Naive thymus-derived CD4-positive, alpha-beta T cell (primary cell): ENCODE measurements at regions not wholly inside any gene's neighbourhood (a gene's known extent, or its start where the extent isn't known, plus 50 kb on each side); places are given as distances from the start of the nearest gene placed in this dataset.

Source experiments
- ATAC-seq: fragments of 150-1000 bp; cut with Tn5 transposase; 2 replicates; pipeline ENCODE4 v1.10.0; 2021; ENCODE audit warnings: mild to moderate bottlenecking, moderate library complexity
- CTCF ChIA-PET: fragments of 350-600 bp; sonication (Branson Sonifier 250); formaldehyde crosslinking; loops from one replicate; lab custom pipeline; 2021; ENCODE audit warnings: antibody characterized with exemption; lab: Charles Lee
- POLR2A ChIA-PET: fragments of 350-600 bp; sonication (Branson Sonifier 250); formaldehyde crosslinking; loops from one replicate; lab custom pipeline; 2021; ENCODE audit warnings: antibody characterized with exemption, inconsistent platforms; lab: Charles Lee
- DNase-seq, 9 donors: peaks; one replicate each; pipeline versions ENCODE4 v3.0.0 to v3.0.0-alpha.2; 2020 to 2022; ENCODE audit warnings: mixed read lengths in 1 of 9
- H3K27ac ChIP-seq: one replicate; pipeline ENCODE4 v1.7.0; 2013; ENCODE audit warnings: mild to moderate bottlenecking, low read depth, low read length, moderate library complexity
- H3K27me3 ChIP-seq, 2 donors: one replicate each; pipeline ENCODE4 v1.7.0; 2013; ENCODE audit warnings: low read length in 2 of 2, mild to moderate bottlenecking in 2 of 2, moderate library complexity in 2 of 2; ENCODE audit not compliant: control insufficient read depth in 2 of 2, insufficient read depth in 2 of 2
- H3K36me3 ChIP-seq, 3 experiments: 1 replicate in 2 of 3; 2 replicates in 1 of 3; pipeline ENCODE4 v1.7.0; 2013; ENCODE audit warnings: low read length in 3 of 3, mild to moderate bottlenecking in 3 of 3, moderate library complexity in 1 of 3; ENCODE audit not compliant: insufficient read depth in 3 of 3, control insufficient read depth in 2 of 3
- H3K4me1 ChIP-seq, 2 donors: one replicate each; pipeline ENCODE4 v1.7.0; 2013; ENCODE audit warnings: low read length in 2 of 2, mild to moderate bottlenecking in 2 of 2, moderate library complexity in 1 of 2; ENCODE audit not compliant: control insufficient read depth in 2 of 2, insufficient read depth in 2 of 2
- H3K4me3 ChIP-seq: 2 replicates; pipeline ENCODE4 v1.7.0; 2013; ENCODE audit warnings: mild to moderate bottlenecking, low read length
- H3K9me3 ChIP-seq, 3 experiments: 1 replicate in 2 of 3; 2 replicates in 1 of 3; pipeline ENCODE4 v1.7.0; 2013; ENCODE audit warnings: low read length in 3 of 3; ENCODE audit not compliant: control insufficient read depth in 2 of 3
- H3K27ac Mint-ChIP-seq, 9 donors: one replicate each; pipeline ENCODE4 v1.8.0; 2020 to 2022; ENCODE audit warnings: mixed read lengths in 9 of 9, mild to moderate bottlenecking in 8 of 9, moderate library complexity in 5 of 9, inconsistent platforms in 2 of 9
- H3K27me3 Mint-ChIP-seq, 5 donors: one replicate each; pipeline ENCODE4 v1.8.0; 2021 to 2022; ENCODE audit warnings: mixed read lengths in 5 of 5, mild to moderate bottlenecking in 1 of 5
- H3K36me3 Mint-ChIP-seq, 5 donors: one replicate each; pipeline ENCODE4 v1.8.0; 2020 to 2022; ENCODE audit warnings: mixed read lengths in 5 of 5, mild to moderate bottlenecking in 3 of 5, inconsistent platforms in 1 of 5
- H3K4me1 Mint-ChIP-seq, 7 donors: one replicate each; pipeline ENCODE4 v1.8.0; 2020 to 2022; ENCODE audit warnings: mixed read lengths in 7 of 7, mild to moderate bottlenecking in 3 of 7, inconsistent platforms in 1 of 7
- H3K4me3 Mint-ChIP-seq, 10 donors: one replicate each; pipeline ENCODE4 v1.8.0; 2020 to 2022; ENCODE audit warnings: mild to moderate bottlenecking in 10 of 10, mixed read lengths in 10 of 10, moderate library complexity in 6 of 10, inconsistent platforms in 2 of 10
- H3K9me3 Mint-ChIP-seq, 11 donors: one replicate each; pipeline ENCODE4 v1.8.0; 2020 to 2022; ENCODE audit warnings: mixed read lengths in 11 of 11, mild to moderate bottlenecking in 4 of 11, inconsistent platforms in 1 of 11, moderate library complexity in 1 of 11
- intact Hi-C, 2 donors: fragments of 100-400 bp; cut with micrococcal nuclease; formaldehyde crosslinking; loops; one replicate each; pipeline ENCODE4 v1.15.1; 2023

DNA sequence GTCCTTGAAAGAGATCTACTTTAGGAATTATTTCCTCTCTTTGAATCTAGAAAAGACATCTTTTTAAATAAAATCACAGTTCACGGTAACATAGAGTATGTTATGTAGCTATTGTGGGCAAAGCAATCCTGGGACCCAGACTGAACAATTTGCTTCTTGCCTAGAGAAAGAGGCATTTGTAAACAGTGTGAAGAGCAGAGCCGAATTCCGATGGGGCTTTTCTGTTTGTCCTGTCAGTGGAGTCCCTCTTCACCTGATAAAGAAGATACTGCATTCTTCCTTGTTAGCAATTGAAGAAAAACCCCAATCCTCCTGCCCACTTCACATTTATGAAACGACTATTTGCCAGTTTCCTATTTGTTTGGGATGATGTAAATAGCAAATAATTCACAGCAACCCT, 462.9 kb downstream of the WDR72 start:
- peaks cover 0 to 3% (median 0%) of the 10 kb centered on the region in 5 donors for H3K27me3 Mint-ChIP-seq
- H3K27me3 ChIP-seq, result no peaks in the 10 kb centered on the region
- no peaks in the 10 kb centered on the region for H3K4me1 ChIP-seq
- H3K36me3 ChIP-seq, result no peaks in the 10 kb centered on the region
- POLR2A ChIA-PET, result no interaction called here
- H3K27ac Mint-ChIP-seq, result no peak overlapping the region
- no peak overlapping the region for H3K4me3 Mint-ChIP-seq
- CTCF ChIA-PET, result no interaction called here
- no peak overlapping the region for H3K27ac ChIP-seq
- intact Hi-C loops, result no loop called here
- DNase-seq (no peak), ATAC-seq (no peak)
- no peaks in the 10 kb centered on the region for H3K9me3 ChIP-seq
- H3K36me3 Mint-ChIP-seq, result no peaks in the 10 kb centered on the region
- no peak overlapping the region for H3K4me3 ChIP-seq
- H3K4me1 Mint-ChIP-seq, result no peaks in the 10 kb centered on the region
- H3K9me3 Mint-ChIP-seq, result peaks cover 0 to 13% (median 0%) of the 10 kb centered on the region in 11 donors

DNA sequence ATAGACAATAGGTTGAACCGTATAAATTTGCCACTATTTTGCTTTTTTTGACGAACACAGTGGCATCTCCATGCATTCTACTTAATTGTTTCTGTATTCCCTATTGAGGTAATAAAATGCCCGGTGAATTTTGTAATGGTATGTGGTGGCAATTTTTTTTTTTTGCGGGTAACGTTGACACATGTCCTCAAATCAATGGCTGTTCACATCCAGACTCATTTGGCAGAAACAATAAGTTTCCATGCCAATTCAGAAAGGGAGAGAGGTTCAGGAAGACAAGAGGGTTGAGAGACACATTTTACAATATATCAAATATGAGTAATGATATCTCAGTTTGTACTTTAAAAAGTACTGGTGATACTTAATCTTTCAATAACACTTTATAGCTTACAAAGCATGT, 463.9 kb downstream of the WDR72 start:
- H3K4me1 ChIP-seq, result no peaks in the 10 kb centered on the region
- DNase-seq (no peak), ATAC-seq (no peak)
- no peak overlapping the region for H3K4me3 ChIP-seq
- CTCF ChIA-PET, result no interaction called here
- no peaks in the 10 kb centered on the region for H3K27me3 ChIP-seq
- intact Hi-C loops, result no loop called here
- POLR2A ChIA-PET, result no interaction called here
- H3K4me3 Mint-ChIP-seq, result no peak overlapping the region
- H3K36me3 Mint-ChIP-seq, result no peaks in the 10 kb centered on the region
- peaks cover 0 to 3% (median 0%) of the 10 kb centered on the region in 5 donors for H3K27me3 Mint-ChIP-seq
- no peaks in the 10 kb centered on the region for H3K9me3 ChIP-seq
- no peaks in the 10 kb centered on the region for H3K4me1 Mint-ChIP-seq
- no peaks in the 10 kb centered on the region for H3K36me3 ChIP-seq
- H3K27ac ChIP-seq, result no peak overlapping the region
- H3K27ac Mint-ChIP-seq, result no peak overlapping the region
- peaks cover 0 to 10% (median 0%) of the 10 kb centered on the region in 11 donors for H3K9me3 Mint-ChIP-seq

DNA sequence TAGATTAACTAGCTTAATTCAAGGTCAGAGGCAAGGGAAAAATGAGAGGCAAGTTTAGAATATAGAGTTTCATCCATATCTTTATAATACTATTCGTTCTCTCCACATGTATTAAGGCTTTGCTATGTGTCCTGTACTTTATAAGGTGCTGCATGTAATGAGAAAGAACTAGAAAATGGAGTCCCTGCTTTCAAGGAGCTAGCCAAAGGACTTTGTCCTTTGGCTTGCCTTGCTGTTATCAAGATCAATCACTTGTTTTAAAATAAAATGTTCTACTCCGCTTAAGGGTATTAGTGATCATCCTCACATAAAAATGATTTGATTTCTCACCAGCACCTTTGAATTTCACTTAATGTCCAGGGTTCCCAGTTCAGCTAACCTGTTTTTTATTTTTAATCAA, 470.9 kb downstream of the WDR72 start:
- Mint-ChIP-seq H3K27me3 (peaks cover 0 to 3% (median 0%) of the 10 kb centered on the region in 5 donors), H3K4me1 (no peaks in the 10 kb centered on the region), H3K36me3 (no peaks in the 10 kb centered on the region), H3K4me3 (no peak overlapping the region), H3K9me3 (peaks cover 0 to 7% (median 0%) of the 10 kb centered on the region in 11 donors), H3K27ac (no peak overlapping the region)
- no peaks in the 10 kb centered on the region for H3K27me3 ChIP-seq
- intact Hi-C loops, result no loop called here
- no peaks in the 10 kb centered on the region for H3K36me3 ChIP-seq
- no peak for DNase-seq
- POLR2A ChIA-PET, result no interaction called here
- H3K9me3 ChIP-seq, result no peaks in the 10 kb centered on the region
- no peak for ATAC-seq
- no peak overlapping the region for H3K4me3 ChIP-seq
- no peak overlapping the region for H3K27ac ChIP-seq
- no peaks in the 10 kb centered on the region for H3K4me1 ChIP-seq
- CTCF ChIA-PET, result no interaction called here

DNA sequence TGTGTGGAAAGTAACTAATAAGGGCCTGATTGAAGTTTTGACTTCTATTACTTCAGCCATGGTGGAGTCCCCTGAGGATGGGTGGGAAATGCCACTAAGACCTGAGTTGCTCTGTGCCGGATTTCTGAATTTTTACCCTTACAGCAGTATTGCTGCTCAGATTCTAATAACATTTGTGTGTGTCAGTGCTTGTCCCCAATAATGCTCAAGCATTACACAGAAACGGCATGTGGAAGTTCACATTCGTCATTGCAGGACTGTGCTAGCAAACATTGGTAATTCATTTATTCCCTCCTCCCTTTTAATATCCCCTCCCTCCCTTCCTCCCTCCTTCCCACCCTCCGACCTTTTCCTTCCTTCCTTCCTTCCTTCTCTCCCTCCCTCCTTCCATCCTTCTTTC, 484.5 kb upstream of the ONECUT1 start:
- POLR2A ChIA-PET, result no interaction called here
- Mint-ChIP-seq H3K4me3 (no peak overlapping the region), H3K27ac (no peak overlapping the region), H3K4me1 (no peaks in the 10 kb centered on the region), H3K9me3 (peaks cover 0 to 15% (median 3%) of the 10 kb centered on the region in 11 donors), H3K27me3 (peaks cover 0 to 21% (median 14%) of the 10 kb centered on the region in 5 donors), H3K36me3 (no peaks in the 10 kb centered on the region)
- DNase-seq (no peak), ATAC-seq (no peak)
- H3K36me3 ChIP-seq, result no peaks in the 10 kb centered on the region
- CTCF ChIA-PET, result no interaction called here
- H3K4me1 ChIP-seq, result no peaks in the 10 kb centered on the region
- no peaks in the 10 kb centered on the region for H3K27me3 ChIP-seq
- H3K27ac ChIP-seq, result no peak overlapping the region
- no peaks in the 10 kb centered on the region for H3K9me3 ChIP-seq
- intact Hi-C loops, result no loop called here
- H3K4me3 ChIP-seq, result no peak overlapping the region

DNA sequence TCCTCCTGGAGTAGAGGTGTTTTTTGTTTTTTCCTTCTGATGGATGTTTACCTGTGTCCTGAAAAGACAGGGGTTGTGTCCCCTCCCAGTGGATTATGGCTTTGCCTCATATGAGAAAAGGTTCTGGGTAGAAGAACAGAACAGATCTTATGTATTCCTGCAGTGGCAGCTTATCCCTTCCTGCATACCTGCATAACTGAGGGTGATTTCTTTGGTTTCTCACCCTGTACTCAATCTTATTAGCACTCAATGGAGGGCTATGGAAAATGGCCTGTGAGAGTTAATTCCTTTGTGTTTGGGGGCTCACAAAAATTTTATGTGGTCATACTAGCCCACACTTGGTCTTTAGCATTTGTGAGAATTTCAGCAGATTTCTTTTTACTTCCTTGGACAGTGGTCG, 482.0 kb upstream of the ONECUT1 start:
- no peaks in the 10 kb centered on the region for H3K4me1 Mint-ChIP-seq
- H3K9me3 Mint-ChIP-seq, result peaks cover 0 to 15% (median 2%) of the 10 kb centered on the region in 11 donors
- H3K27me3 Mint-ChIP-seq, result peaks cover 0 to 21% (median 14%) of the 10 kb centered on the region in 5 donors
- no peaks in the 10 kb centered on the region for H3K36me3 Mint-ChIP-seq
- no peaks in the 10 kb centered on the region for H3K9me3 ChIP-seq
- ChIA-PET CTCF (no interaction called here), POLR2A (no interaction called here)
- H3K27ac Mint-ChIP-seq, result no peak overlapping the region
- intact Hi-C loops, result no loop called here
- H3K4me1 ChIP-seq, result no peaks in the 10 kb centered on the region
- DNase-seq (no peak), ATAC-seq (no peak)
- no peak overlapping the region for H3K4me3 Mint-ChIP-seq
- no peaks in the 10 kb centered on the region for H3K36me3 ChIP-seq
- no peak overlapping the region for H3K27ac ChIP-seq
- no peaks in the 10 kb centered on the region for H3K27me3 ChIP-seq
- no peak overlapping the region for H3K4me3 ChIP-seq

DNA sequence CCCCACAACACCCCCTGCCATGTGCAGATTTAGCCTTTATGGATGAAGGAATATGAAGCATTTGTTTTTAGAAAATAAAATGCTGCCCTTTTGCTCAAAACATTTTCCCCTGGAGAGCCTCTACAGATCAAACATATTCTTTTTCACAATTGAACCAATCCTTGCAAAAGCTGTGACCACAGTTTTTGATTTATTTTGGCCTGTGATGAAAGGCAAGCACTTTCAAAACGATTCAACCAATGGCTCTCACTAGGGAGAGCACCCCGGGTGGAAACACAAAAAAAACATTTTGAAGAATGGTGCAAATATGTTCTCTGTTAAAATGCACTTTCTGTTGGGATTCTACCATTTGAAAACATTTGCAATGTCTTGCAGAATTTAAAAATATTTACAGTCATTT, 476.0 kb upstream of the ONECUT1 start:
- intact Hi-C loops, result no loop called here
- no peaks in the 10 kb centered on the region for H3K4me1 Mint-ChIP-seq
- Histone ChIP-seq H3K27ac (no peak overlapping the region), H3K27me3 (no peaks in the 10 kb centered on the region), H3K36me3 (no peaks in the 10 kb centered on the region), H3K4me3 (no peak overlapping the region), H3K9me3 (no peaks in the 10 kb centered on the region), H3K4me1 (no peaks in the 10 kb centered on the region)
- peaks cover 0 to 5% (median 0%) of the 10 kb centered on the region in 5 donors for H3K27me3 Mint-ChIP-seq
- DNase-seq, result no peak
- H3K9me3 Mint-ChIP-seq, result peaks cover 0 to 4% (median 0%) of the 10 kb centered on the region in 11 donors
- ATAC-seq, result no peak
- ChIA-PET CTCF (no interaction called here), POLR2A (no interaction called here)
- no peak overlapping the region for H3K27ac Mint-ChIP-seq
- H3K4me3 Mint-ChIP-seq, result no peak overlapping the region
- H3K36me3 Mint-ChIP-seq, result no peaks in the 10 kb centered on the region

DNA sequence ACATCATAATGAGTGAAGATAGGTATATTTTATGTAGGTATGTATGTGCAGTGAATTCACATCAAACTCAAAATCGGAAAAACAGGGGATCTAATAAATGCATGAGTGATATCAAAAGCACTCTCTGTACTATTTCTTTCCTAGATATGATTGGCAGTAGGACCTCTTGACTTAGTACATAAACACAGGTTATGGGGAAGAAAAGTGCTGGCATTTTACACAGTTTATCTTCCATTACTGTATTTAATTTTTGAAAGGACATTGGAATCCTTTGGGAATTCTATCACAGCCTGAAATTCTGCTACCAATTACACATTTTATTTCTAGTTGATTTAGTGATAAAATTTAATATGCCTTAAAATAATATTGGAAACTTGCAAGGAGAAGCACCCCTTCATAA, 470.5 kb upstream of the ONECUT1 start:
- no peaks in the 10 kb centered on the region for H3K4me1 Mint-ChIP-seq
- Histone ChIP-seq H3K4me1 (no peaks in the 10 kb centered on the region), H3K27me3 (no peaks in the 10 kb centered on the region), H3K36me3 (no peaks in the 10 kb centered on the region), H3K4me3 (no peak overlapping the region), H3K9me3 (no peaks in the 10 kb centered on the region), H3K27ac (no peak overlapping the region)
- ChIA-PET CTCF (no interaction called here), POLR2A (no interaction called here)
- H3K27ac Mint-ChIP-seq, result no peak overlapping the region
- ATAC-seq (no peak), DNase-seq (no peak)
- H3K36me3 Mint-ChIP-seq, result no peaks in the 10 kb centered on the region
- intact Hi-C loops, result no loop called here
- peaks cover 0 to 17% (median 0%) of the 10 kb centered on the region in 5 donors for H3K27me3 Mint-ChIP-seq
- H3K9me3 Mint-ChIP-seq, result peaks cover 0 to 2% (median 0%) of the 10 kb centered on the region in 11 donors
- no peak overlapping the region for H3K4me3 Mint-ChIP-seq
